Ishikawa (cell line): ENCODE measurements at regions not wholly inside any gene's neighbourhood (a gene's known extent, or its start where the extent isn't known, plus 50 kb on each side); places are given as distances from the start of the nearest gene placed in this dataset.

ENCODE experiments used
- CEBPB ChIP-seq: IDR thresholded peaks from 2 replicates; pipeline ENCODE4 v1.6.1; 2012
- CREB1 ChIP-seq: IDR thresholded peaks from 2 replicates; pipeline ENCODE4 v1.6.1; 2012; ENCODE audit warnings: low read depth
- EGR1 ChIP-seq: IDR thresholded peaks from 2 replicates; pipeline ENCODE4 v1.6.1; 2012
- EP300 ChIP-seq: IDR thresholded peaks from 2 replicates; pipeline ENCODE4 v1.6.1; 2012; ENCODE audit warnings: borderline replicate concordance
- FOXM1 ChIP-seq: IDR thresholded peaks from 2 replicates; pipeline ENCODE4 v1.6.1; 2012; ENCODE audit warnings: low read depth, borderline replicate concordance
- NFIC ChIP-seq: IDR thresholded peaks from 2 replicates; pipeline ENCODE4 v1.6.1; 2012
- RAD21 ChIP-seq: IDR thresholded peaks from 2 replicates; pipeline ENCODE4 v1.6.1; 2012; ENCODE audit warnings: low read depth
- REST ChIP-seq: IDR thresholded peaks from 2 replicates; pipeline ENCODE4 v1.6.1; 2012; ENCODE audit warnings: low read depth, mild to moderate bottlenecking
- TAF1 ChIP-seq: IDR thresholded peaks from 2 replicates; pipeline ENCODE4 v1.6.1; 2012; ENCODE audit warnings: low read depth, mild to moderate bottlenecking
- TCF12 ChIP-seq: IDR thresholded peaks from 2 replicates; pipeline ENCODE4 v1.6.1; 2012; ENCODE audit warnings: low read depth
- TEAD4 ChIP-seq: IDR thresholded peaks from 2 replicates; pipeline ENCODE4 v1.6.1; 2012
- YY1 ChIP-seq: IDR thresholded peaks from 2 replicates; pipeline ENCODE4 v1.6.1; 2012; ENCODE audit warnings: low read depth
- ZBTB7A ChIP-seq: IDR thresholded peaks from 2 replicates; pipeline ENCODE4 v1.6.1; 2012; ENCODE audit warnings: low read depth
- TF ChIP-seq, protein P1 (sequence below): IDR thresholded peaks from 2 replicates; pipeline ENCODE4 v1.6.1; 2012
- TF ChIP-seq, protein P2 (sequence below): IDR thresholded peaks from 2 replicates; pipeline ENCODE4 v1.6.1; 2012

GRCh38 chr16:79998143-79998542, 397.6 kb upstream of the MAF start:
- TF ChIP-seq RAD21 (no peak), ZBTB7A (no peak), CREB1 (no peak), TAF1 (no peak), NFIC (no peak), REST (no peak), CEBPB (no peak), YY1 (no peak), TCF12 (no peak)
- TF ChIP-seq, protein P1, sequence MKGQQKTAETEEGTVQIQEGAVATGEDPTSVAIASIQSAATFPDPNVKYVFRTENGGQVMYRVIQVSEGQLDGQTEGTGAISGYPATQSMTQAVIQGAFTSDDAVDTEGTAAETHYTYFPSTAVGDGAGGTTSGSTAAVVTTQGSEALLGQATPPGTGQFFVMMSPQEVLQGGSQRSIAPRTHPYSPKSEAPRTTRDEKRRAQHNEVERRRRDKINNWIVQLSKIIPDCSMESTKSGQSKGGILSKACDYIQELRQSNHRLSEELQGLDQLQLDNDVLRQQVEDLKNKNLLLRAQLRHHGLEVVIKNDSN, result no peak
- TF ChIP-seq, protein P2, sequence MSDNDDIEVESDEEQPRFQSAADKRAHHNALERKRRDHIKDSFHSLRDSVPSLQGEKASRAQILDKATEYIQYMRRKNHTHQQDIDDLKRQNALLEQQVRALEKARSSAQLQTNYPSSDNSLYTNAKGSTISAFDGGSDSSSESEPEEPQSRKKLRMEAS, result no peak

GRCh38 chr16:79997257-79997656, 396.7 kb upstream of the MAF start:
- TF ChIP-seq, protein P2, result no peak
- TF ChIP-seq REST (no peak), FOXM1 (no peak), TCF12 (no peak), YY1 (no peak), CREB1 (no peak), NFIC (no peak), EP300 (no peak), ZBTB7A (no peak), TEAD4 (no peak), TAF1 (no peak), CEBPB (no peak), RAD21 (no peak), EGR1 (no peak)
- TF ChIP-seq, protein P1, result no peak

GRCh38 chr16:79996321-79996720, 395.8 kb upstream of the MAF start:
- TF ChIP-seq EP300 (no peak), YY1 (no peak), TCF12 (no peak), NFIC (no peak), TAF1 (no peak), TEAD4 (no peak), CREB1 (no peak), ZBTB7A (no peak), REST (no peak), CEBPB (no peak), RAD21 (no peak), EGR1 (no peak), FOXM1 (no peak)
- TF ChIP-seq, protein P2, result no peak
- TF ChIP-seq, protein P1, result no peak

DNA sequence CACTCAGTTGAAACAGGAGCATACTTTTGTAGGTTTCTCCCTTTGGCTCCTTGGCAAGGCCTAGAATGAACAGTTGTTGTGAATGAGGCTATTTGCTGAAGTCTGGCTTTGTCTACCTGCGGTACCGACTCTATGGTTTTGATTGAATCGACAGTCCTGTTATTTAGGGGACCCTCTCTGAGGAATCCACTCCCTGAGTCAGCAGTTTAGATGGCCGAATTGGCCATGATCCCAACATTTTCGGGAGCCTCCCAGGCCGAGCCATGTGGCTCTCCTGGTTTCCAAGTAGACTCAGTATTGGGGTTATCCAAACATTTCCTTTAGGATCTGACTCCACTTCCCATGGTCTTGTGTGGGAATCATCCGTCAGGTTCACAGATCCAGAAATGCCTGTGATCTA, 394.8 kb upstream of the MAF start:
- TF ChIP-seq TEAD4, result no peak
- TF ChIP-seq, protein P1, result no peak
- no peak for TF ChIP-seq CREB1
- no peak for TF ChIP-seq ZBTB7A
- TF ChIP-seq TCF12, result no peak
- TF ChIP-seq YY1, result no peak
- TF ChIP-seq, protein P2, result no peak
- no peak for TF ChIP-seq TAF1
- TF ChIP-seq FOXM1, result no peak
- no peak for TF ChIP-seq REST
- TF ChIP-seq RAD21, result no peak
- TF ChIP-seq NFIC, result no peak
- no peak for TF ChIP-seq EGR1
- TF ChIP-seq EP300, result no peak
- TF ChIP-seq CEBPB, result no peak
